Eye (tissue), 1 donor: ENCODE measurements at regions not wholly inside any gene's neighbourhood (a gene's known extent, or its start where the extent isn't known, plus 50 kb on each side); places are given as distances from the start of the nearest gene placed in this dataset.
"Not testable (repeated sequence)": the region's sequence is repeated elsewhere in the genome, so short reads cannot be mapped to it uniquely, and the experiment has no call there.

Experiments
- DNase-seq: peaks from one replicate; pipeline ENCODE4 v3.0.0-alpha.2; 2015

GRCh38 chr15:23851921-23852320 is 164.8 kb upstream of the NDN start:
- no peak for DNase-seq

DNA sequence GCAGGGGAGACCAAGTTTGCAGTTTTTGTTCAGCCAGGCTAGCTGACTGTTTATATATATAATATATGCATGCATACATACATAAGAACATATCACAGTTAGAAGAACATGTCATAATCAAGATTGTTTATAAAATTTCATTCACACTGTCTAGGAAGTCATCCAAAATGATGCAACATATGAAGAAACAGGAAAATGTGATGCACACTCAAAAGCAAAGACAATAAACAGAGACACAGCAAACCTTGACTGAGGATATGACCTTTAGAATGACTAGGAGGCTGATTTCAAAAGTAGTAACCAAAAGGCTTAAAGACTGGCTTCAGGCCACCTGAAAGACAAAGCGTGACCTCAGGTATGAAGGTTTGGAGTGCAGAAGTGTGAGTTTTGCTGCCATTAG is 166.2 kb upstream of the NDN start:
- DNase-seq, result no peak

DNA sequence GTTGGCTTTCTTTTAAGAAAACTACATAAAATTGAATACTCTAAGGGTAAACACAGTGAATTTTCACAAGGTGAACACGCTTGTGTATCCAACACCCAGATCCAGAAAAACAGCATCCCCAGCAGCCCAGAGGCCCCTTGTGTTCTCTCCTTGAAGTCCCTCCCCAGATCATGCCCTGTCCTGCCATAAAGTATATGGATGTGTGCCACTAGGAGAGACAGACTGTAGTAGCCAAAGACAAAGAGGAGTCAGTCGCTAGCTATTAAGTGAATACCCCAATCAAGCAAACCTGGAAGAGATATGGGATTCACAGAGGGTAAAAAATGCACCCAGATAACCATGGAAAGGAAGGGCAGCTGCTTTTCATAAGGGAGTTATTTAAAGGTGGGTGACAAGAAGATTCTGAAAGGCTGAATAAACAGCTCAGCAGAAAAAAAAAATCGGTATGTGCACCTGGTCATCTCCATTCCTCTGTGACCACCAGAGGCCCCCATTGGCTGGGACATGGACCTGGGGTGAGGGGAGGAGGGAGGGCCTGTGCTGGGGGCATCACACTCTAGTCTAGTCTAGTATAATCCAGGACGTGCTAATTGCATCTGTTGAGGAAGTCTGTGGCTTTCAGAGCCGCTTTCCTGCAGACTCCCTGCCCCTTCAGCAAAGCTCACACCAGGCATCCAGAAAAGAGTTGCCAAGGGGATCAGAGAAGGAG is 167.3 kb upstream of the NDN start:
- peak; percentile 18 for DNase-seq

DNA sequence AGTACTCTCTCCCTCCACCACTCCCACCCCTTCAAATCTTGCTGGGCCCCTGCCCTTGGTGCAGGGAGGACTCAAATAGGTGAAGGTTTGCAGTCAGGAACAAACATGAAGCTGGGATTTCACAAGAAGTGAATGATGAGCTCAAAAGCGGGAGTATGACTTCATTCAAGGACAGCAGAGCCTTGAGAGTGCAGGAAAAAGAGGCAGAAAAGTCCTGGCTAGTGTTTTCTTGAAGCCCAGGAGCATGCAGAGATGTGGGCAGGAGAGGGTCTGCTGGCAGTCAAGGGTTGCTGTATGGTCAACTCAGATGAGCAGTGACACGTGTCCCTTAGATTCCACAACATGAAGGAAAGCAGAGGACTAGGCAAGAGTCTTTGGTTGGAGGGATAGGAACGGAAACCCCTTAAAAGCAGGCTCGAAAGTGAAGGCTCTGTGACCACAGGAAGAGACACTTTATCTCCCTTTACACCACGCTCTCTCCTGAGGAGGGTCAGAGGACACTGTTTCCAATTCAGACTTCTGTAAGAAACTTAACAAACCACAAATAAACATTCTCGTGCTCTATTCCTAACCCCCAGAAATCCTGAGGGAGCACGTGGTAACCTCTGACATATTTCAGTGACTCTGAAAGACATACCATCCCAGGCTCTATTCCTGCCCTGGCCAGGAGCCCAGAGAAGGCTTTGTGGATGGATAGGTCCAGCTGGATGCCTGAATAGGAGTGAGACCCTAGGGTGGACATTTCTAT is 168.0 kb upstream of the NDN start:
- peak; percentile 14 for DNase-seq

DNA sequence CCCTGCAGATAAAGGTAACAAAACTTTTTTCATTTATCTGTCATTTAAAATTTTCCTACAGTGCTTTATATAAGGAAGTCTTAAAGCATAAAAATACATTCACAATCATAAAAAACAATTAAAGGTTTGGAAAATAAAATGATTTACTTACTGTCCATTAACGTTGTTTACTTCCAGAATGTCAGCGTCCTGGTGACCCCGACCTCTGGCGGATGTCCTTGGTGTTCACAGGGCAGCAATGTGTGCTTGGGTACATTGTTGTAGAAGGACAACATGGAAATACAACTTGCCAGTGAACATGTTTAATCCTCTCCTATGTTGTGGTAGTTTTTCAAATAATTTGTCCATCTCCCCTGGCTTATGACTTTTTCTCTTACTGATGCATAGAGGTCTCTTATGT is 168.8 kb upstream of the NDN start:
- no peak for DNase-seq

DNA sequence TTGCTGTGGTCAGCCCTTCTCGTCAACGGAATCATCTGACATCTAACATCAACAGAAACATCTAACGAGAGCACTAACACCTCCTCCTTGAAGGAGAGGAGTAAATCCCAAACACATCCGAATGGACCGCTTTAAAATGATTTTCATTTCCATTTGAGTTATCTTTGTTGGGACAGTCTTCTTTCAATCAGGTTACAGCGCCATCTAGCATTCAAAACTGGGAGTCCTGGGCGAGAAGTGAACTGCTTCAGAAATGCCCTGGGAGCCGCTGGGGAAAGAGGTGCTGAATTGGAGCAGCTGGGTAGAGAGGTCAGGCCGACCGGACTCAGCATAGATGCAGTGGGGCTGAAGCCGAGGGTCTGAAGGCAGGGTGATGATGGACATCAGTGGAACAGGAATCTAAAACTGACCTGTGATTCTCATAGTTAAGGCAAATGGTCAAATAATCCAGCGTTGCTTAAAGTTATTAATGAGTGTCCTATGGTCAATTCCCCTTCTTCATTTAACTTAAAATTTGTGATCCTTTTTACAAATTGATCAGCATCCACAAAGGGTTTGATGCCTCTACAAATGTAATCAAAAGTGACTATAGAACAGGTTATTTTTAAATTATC is 170.0 kb upstream of the NDN start:
- peak; percentile 89 for DNase-seq

DNA sequence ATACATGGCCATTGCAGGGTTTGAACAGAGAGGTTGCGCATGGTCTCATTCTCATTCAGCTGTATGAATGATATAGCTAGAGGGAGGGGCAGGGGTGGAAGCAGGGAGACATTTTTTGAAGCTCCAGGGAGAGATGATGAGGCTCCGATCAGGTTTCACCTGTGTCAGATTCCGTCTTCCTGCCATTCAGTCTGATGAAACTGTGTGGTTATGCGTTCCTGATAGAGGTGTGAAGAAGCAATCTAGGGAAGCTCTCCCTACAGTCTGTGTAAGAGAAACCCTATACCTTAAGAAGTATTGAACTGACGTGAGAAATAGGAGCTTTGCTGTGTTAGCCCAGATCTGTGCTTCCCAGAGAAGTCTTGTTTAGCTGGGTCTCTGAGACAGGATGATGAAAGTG is 171.9 kb upstream of the NDN start:
- no peak for DNase-seq

DNA sequence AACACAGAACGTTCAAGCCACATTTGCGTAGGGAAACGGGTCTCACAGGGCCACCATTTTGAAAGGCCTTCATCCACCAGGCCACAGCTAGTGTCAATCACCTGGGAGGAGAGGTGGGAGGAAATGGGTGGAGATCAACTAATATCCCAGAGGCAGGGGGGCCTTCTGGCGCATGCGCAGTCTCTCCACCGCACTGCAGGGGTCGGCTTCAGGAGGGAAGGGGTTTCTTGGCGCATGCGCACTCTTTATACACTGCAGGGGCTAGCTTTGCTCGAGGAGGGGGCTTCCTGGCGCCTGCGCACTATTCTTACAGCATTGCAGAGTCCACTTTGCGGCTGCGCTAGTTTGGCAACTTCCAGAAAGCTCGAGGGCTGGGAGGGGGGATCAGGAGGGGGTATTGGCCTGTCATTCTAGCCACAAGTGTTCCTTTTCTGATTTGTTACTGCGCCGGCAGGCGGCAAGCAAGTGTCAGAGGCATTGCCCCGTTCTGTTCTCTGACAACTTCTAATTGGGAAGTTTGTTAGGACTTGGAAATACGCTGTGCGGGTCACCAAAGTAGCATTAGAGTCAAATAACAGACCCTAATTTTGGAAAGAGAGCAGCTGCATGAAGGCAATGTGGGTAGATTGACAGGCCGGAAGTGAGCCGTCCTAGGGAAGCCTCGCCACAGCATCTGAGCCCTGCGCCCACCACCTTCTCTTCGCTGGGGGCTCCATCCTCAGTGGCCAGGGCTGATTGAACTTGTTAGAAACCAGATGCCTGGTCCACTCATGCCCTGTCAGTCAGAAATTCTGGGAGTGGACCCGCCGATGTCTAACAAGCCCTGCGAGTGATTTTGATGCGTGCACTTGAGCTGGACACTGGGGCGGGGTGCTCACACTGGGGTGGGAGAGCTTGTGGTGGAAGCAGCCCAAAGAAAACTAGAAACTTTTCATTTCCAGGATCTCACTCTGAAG is 173.5 kb upstream of the NDN start:
- peak; percentile 92 for DNase-seq

- DNase-seq, result peak; percentile 67
Observed at GRCh38 chr15:23866832-23867231, 179.7 kb upstream of the NDN start.

GRCh38 chr15:23869396-23869795 is 182.3 kb upstream of the NDN start:
- peak; percentile 70 for DNase-seq

GRCh38 chr15:23873613-23874012 is 186.5 kb upstream of the NDN start:
- DNase-seq, result not testable (repeated sequence)

GRCh38 chr15:23877502-23878412 is 190.7 kb upstream of the NDN start:
- peak; percentile 81 for DNase-seq

DNA sequence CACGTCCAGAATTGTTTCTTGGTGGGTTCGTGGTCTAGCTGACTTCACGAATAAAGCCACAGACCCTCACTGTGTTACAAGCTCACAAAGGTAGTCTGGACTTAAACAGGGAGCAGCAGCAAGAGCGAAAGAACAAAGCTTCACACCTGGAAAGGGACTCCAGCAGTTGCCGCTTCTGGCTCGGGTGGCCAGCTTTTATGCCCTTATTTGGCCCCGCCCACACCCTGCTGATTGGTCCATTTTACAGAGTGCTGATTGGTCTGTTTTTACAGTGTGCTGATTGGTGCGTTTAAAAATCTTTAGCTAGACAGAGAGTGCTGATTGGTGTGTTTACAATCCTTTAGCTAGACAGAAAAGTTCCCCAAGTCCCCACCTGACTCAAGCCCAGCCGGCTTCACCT is 194.2 kb upstream of the NDN start:
- no peak for DNase-seq

DNA sequence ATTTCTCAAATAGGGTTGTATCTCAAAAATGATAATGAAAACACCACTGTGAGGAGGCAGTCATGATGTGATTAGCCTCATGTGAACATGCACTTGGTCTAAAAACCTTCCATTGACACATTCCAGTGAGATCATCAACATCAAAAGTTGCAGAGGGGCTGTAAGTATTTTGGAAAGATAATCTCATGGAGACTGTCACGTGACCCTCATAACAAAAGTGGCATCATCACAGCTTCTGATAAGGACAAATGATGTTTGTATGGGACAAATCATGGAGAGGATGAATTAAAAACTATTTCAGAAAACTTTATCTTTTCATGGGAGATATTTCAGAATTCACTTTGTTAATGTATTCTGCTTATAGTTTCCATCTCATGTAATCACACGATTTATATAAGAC is 203.1 kb upstream of the NDN start:
- DNase-seq, result no peak

- DNase-seq, result no peak
Observed at GRCh38 chr15:23897091-23897490, 210.0 kb upstream of the NDN start.

DNA sequence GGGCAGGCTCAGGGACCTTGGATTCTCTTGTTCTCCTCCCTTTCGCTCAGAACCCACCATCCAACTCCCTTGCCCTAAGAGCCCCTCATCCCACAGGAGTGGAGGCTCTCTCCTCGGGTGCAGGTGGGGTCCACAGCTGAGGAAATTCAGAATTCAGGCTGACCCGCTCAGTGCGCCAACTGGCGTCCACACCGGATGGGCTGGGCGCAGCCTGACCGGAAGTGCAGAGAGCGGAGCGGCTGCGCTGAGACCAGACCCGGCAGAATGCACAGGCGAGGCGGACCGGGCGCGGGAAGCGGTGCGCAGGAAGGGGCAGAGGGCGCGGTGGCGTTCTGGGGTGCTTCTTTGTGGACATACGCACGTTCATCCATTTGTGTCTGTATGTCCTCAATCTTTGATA is 210.4 kb upstream of the NDN start:
- DNase-seq, result peak; percentile 74

- DNase-seq, result no peak
Observed at GRCh38 chr15:23910030-23910429, 222.9 kb upstream of the NDN start.

- peak; percentile 69 for DNase-seq
Observed at GRCh38 chr15:23912191-23912590, 225.1 kb upstream of the NDN start.

DNA sequence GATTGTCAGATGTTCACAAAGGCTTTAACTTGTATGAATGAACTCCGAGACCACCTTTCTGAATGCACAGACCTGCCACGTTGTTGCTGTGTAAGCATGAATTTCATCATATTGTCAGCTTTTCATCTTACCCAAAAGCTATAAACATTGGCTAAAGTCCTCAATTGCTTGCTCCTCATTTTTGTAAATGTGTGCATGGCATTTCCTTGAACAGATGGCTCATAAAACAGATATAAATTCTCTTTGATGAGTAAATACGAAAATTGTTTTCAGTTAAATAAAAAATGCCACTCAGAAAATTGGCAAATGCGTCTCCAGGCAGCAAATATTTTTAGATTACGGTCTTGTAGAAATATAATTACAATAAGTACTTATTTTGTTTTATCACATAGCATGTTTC is 226.0 kb upstream of the NDN start:
- DNase-seq, result no peak

GRCh38 chr15:23913635-23914034 is 226.5 kb upstream of the NDN start:
- no peak for DNase-seq

DNA sequence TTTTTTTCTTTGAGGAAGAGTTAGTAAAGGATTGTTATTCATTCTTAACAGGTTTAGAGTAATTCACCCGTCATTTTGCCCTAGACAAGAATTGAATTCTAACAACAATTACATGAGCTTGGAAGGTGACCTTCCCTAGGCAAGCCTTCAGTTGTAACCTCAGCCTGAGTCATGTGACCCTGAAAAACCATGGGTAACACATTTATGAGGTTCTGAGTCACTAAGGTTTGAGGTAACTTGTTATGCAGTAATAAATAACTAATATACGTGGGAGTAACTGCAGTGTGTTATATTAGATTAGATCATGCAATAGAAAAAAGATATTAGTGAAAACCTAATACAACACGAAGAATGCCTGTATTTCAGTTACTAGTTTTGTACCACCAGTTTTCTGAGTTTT is 237.6 kb upstream of the NDN start:
- DNase-seq, result no peak

DNA sequence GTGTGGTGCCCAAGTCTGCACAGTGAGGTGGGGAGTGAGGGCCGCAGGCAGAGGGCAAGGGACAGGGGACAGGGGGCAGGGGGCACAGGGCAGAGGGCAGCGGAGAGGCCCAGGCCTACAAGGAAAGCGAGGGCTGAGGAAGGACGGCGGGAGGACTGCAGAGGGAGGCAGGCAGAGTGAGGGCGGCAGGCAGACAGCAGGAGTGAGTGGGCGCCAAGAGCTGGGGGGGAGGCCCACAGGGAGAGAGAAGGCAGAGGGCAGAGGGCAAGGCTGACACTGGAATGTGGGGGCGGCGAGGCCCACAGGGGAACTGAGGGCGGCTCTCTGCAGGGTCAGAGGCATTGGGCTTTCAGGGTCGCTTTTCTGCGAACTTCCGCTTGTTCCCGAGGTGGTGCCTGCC is 267.8 kb upstream of the NDN start:
- DNase-seq, result no peak
